Chondrocyte (in vitro differentiated cells): ENCODE measurements at regions not wholly inside any gene's neighbourhood (a gene's known extent, or its start where the extent isn't known, plus 50 kb on each side); places are given as distances from the start of the nearest gene placed in this dataset.

Experiments
- DNase-seq: peaks from one replicate; pipeline ENCODE4 v3.0.0; 2021; ENCODE audit warnings: mixed read lengths, low spot score
- H3K27ac Mint-ChIP-seq: one replicate; pipeline ENCODE4 v1.8.0; 2021; ENCODE audit warnings: mild to moderate bottlenecking, moderate library complexity, mixed read lengths; ENCODE audit not compliant: unreplicated experiment
- H3K27me3 Mint-ChIP-seq: 2 replicates; pipeline ENCODE4 v1.8.0; 2021; ENCODE audit warnings: low read depth, mixed read lengths
- H3K36me3 Mint-ChIP-seq: 2 replicates; pipeline ENCODE4 v1.8.0; 2021; ENCODE audit warnings: low read depth, mixed read lengths
- H3K4me1 Mint-ChIP-seq: 2 replicates; pipeline ENCODE4 v1.8.0; 2021; ENCODE audit warnings: low read depth, mild to moderate bottlenecking, mixed read lengths
- H3K4me3 Mint-ChIP-seq: one replicate; pipeline ENCODE4 v1.8.0; 2021; ENCODE audit warnings: mild to moderate bottlenecking, moderate library complexity, mixed read lengths; ENCODE audit not compliant: unreplicated experiment
- H3K9me3 Mint-ChIP-seq: 2 replicates; pipeline ENCODE4 v1.8.0; 2021; ENCODE audit warnings: low read depth, mixed read lengths
- CTCF ChIP-seq: fragments of 200-600 bp; sonication (generic); IDR thresholded peaks from 2 replicates; pipeline ENCODE4 v1.5.0; 2021; ENCODE audit warnings: antibody characterized with exemption, mild to moderate bottlenecking, moderate library complexity

GRCh38 chr18:22689712-22690111 lies 243.4 kb upstream of the RBBP8 start:
- Mint-ChIP-seq H3K36me3 (peaks cover 2% of the 10 kb centered on the region), H3K4me1 (peaks cover 22% of the 10 kb centered on the region), H3K4me3 (no peak overlapping the region), H3K27ac (no peak overlapping the region), H3K27me3 (no peaks in the 10 kb centered on the region), H3K9me3 (peaks cover 3% of the 10 kb centered on the region)
- DNase-seq = no peak
- TF ChIP-seq CTCF = no peak

- H3K4me1 Mint-ChIP-seq = peaks cover 31% of the 10 kb centered on the region
- H3K9me3 Mint-ChIP-seq = peaks cover 3% of the 10 kb centered on the region
- H3K36me3 Mint-ChIP-seq = peaks cover 2% of the 10 kb centered on the region
- DNase-seq = no peak
- H3K4me3 Mint-ChIP-seq = no peak overlapping the region
- no peaks in the 10 kb centered on the region for H3K27me3 Mint-ChIP-seq
- TF ChIP-seq CTCF = no peak
- no peak overlapping the region for H3K27ac Mint-ChIP-seq
Observed at GRCh38 chr18:22690556-22690955, 242.6 kb upstream of the RBBP8 start.

GRCh38 chr18:22691946-22692710 lies 241.0 kb upstream of the RBBP8 start:
- H3K27ac Mint-ChIP-seq = peak overlapping the region; percentile 83

GRCh38 chr18:22694954-22695353 lies 238.2 kb upstream of the RBBP8 start:
- Mint-ChIP-seq H3K36me3 (no peaks in the 10 kb centered on the region), H3K27me3 (no peaks in the 10 kb centered on the region), H3K4me1 (peaks cover 31% of the 10 kb centered on the region), H3K9me3 (peaks cover 2% of the 10 kb centered on the region), H3K4me3 (peak overlapping the region; percentile 48), H3K27ac (peak overlapping the region; percentile 85)
- DNase-seq = no peak
- TF ChIP-seq CTCF = no peak

More at GRCh38 chr18:22691946-22692710, 241.0 kb upstream of the RBBP8 start:
- H3K27me3 Mint-ChIP-seq = no peaks in the 10 kb centered on the region
- peaks cover 31% of the 10 kb centered on the region for H3K4me1 Mint-ChIP-seq
- H3K36me3 Mint-ChIP-seq = peaks cover under 1% of the 10 kb centered on the region
- no peak for TF ChIP-seq CTCF
- H3K4me3 Mint-ChIP-seq = no peak overlapping the region
- no peak for DNase-seq
- peaks cover under 1% of the 10 kb centered on the region for H3K9me3 Mint-ChIP-seq

- DNase-seq = no peak
- Mint-ChIP-seq H3K36me3 (no peaks in the 10 kb centered on the region), H3K27ac (no peak overlapping the region), H3K4me3 (no peak overlapping the region), H3K9me3 (peaks cover 2% of the 10 kb centered on the region), H3K4me1 (peaks cover 31% of the 10 kb centered on the region), H3K27me3 (no peaks in the 10 kb centered on the region)
- TF ChIP-seq CTCF = no peak
Observed at GRCh38 chr18:22695674-22696073, 237.5 kb upstream of the RBBP8 start.
